GM23338 (cell line): ENCODE measurements at regions not wholly inside any gene's neighbourhood (a gene's known extent, or its start where the extent isn't known, plus 50 kb on each side); places are given as distances from the start of the nearest gene placed in this dataset.

Experiments used
- ATAC-seq: fragments of 200-7000 bp; cut with Tn5 transposase; 3 replicates; pipeline ENCODE4 v1.9.1; 2020
- DNase-seq: peaks from one replicate; pipeline ENCODE4 v3.0.0-alpha.2; 2015; ENCODE audit warnings: low spot score
- H2AFZ ChIP-seq: fragments of 200-600 bp; sonication (generic); 2 replicates; pipeline ENCODE4 v1.8.0; 2016; ENCODE audit warnings: antibody characterized with exemption, mild to moderate bottlenecking, moderate library complexity
- H3F3A ChIP-seq: fragments of 200-600 bp; sonication (generic); replicated peaks from 2 replicates; pipeline ENCODE4 v1.8.0; 2017; ENCODE audit warnings: antibody characterized with exemption, mixed run types, low read depth
- H3K27ac ChIP-seq: fragments of 200-600 bp; sonication (generic); 2 replicates; pipeline ENCODE4 v1.6.1; 2016; ENCODE audit warnings: low read depth
- H3K27me3 ChIP-seq: fragments of 200-600 bp; sonication (generic); 2 replicates; pipeline ENCODE4 v1.8.0; 2016; ENCODE audit warnings: mild to moderate bottlenecking, mixed run types, moderate library complexity; ENCODE audit not compliant: insufficient read depth
- H3K36me3 ChIP-seq: fragments of 200-600 bp; sonication (generic); 2 replicates; pipeline ENCODE4 v1.8.0; 2016; ENCODE audit warnings: mild to moderate bottlenecking; ENCODE audit not compliant: insufficient read depth
- H3K4me1 ChIP-seq: fragments of 200-600 bp; sonication (generic); 2 replicates; pipeline ENCODE4 v1.8.0; 2016; ENCODE audit warnings: mild to moderate bottlenecking, moderate library complexity; ENCODE audit not compliant: insufficient read depth
- H3K4me2 ChIP-seq: fragments of 200-600 bp; sonication (generic); 2 replicates; pipeline ENCODE4 v1.7.1; 2017; ENCODE audit warnings: mixed run types
- H3K4me3 ChIP-seq: fragments of 200-600 bp; sonication (generic); 2 replicates; pipeline ENCODE4 v1.6.1; 2016; ENCODE audit warnings: mixed run types
- H3K79me2 ChIP-seq: fragments of 200-600 bp; sonication (generic); replicated peaks from 2 replicates; pipeline ENCODE4 v1.8.0; 2017; ENCODE audit warnings: mild to moderate bottlenecking; ENCODE audit not compliant: insufficient read depth
- H3K9me2 ChIP-seq: fragments of 200-600 bp; sonication (generic); 2 replicates; pipeline ENCODE4 v1.8.0; 2017; ENCODE audit not compliant: insufficient read depth
- H4K20me1 ChIP-seq: fragments of 200-600 bp; sonication (generic); replicated peaks from 2 replicates; pipeline ENCODE4 v1.8.0; 2017; ENCODE audit warnings: mild to moderate bottlenecking; ENCODE audit not compliant: insufficient read depth
- H3K27ac Mint-ChIP-seq: 2 replicates; pipeline ENCODE4 v1.8.0; 2020; ENCODE audit warnings: inconsistent platforms, mild to moderate bottlenecking, moderate library complexity, mixed read lengths
- H3K27me3 Mint-ChIP-seq: 3 replicates; pipeline ENCODE4 v1.8.0; 2022; ENCODE audit warnings: low read depth, mild to moderate bottlenecking, moderate library complexity, mixed read lengths, inconsistent platforms; ENCODE audit not compliant: insufficient read depth, poor library complexity
- H3K36me3 Mint-ChIP-seq: 3 replicates; pipeline ENCODE4 v1.8.0; 2021; ENCODE audit warnings: low read depth, mild to moderate bottlenecking, inconsistent platforms, moderate library complexity, mixed read lengths
- H3K4me1 Mint-ChIP-seq: 3 replicates; pipeline ENCODE4 v1.8.0; 2020; ENCODE audit warnings: mild to moderate bottlenecking, inconsistent platforms, mixed read lengths
- H3K4me3 Mint-ChIP-seq: 3 replicates; pipeline ENCODE4 v1.8.0; 2021; ENCODE audit warnings: moderate library complexity, mild to moderate bottlenecking, inconsistent platforms, mixed read lengths
- H3K9me3 Mint-ChIP-seq: 3 replicates; pipeline ENCODE4 v1.8.0; 2020; ENCODE audit warnings: moderate library complexity, mild to moderate bottlenecking, inconsistent platforms, mixed read lengths
- CREB1 ChIP-seq: fragments of 250-450 bp; sonication (Bioruptor Pico); IDR thresholded peaks from 2 replicates; pipeline ENCODE4 v1.5.0; 2020; ENCODE audit warnings: low read depth, mild to moderate bottlenecking, moderate library complexity
- CTCF ChIP-seq, 2 experiments: fragments of 200-600 bp in 1 of 2; sonication (generic) in 1 of 2; conservative IDR thresholded peaks; 2 replicates each; pipeline versions ENCODE4 v1.5.1 to v1.6.1; 2016 to 2017; ENCODE audit warnings: antibody characterized with exemption in 2 of 2, low read depth in 2 of 2, mild to moderate bottlenecking in 2 of 2, moderate library complexity in 1 of 2
- ETS1 ChIP-seq: IDR thresholded peaks from 2 replicates; pipeline ENCODE4 v1.6.1; 2016; ENCODE audit warnings: antibody characterized with exemption
- EZH2 ChIP-seq: fragments of 200-600 bp; sonication (generic); IDR thresholded peaks from one replicate; pipeline ENCODE4 v1.8.0; 2017; ENCODE audit warnings: antibody characterized with exemption, mild to moderate bottlenecking, low read depth; ENCODE audit not compliant: unreplicated experiment
- EZH2phosphoT487 ChIP-seq: fragments of 200-600 bp; sonication (generic); IDR thresholded peaks from one replicate; pipeline ENCODE4 v1.8.1; 2018; ENCODE audit warnings: antibody characterized with exemption; ENCODE audit not compliant: unreplicated experiment
- JUNB ChIP-seq: IDR thresholded peaks from one replicate; pipeline ENCODE4 v1.6.1; 2016; ENCODE audit warnings: antibody characterized with exemption; ENCODE audit not compliant: unreplicated experiment
- NANOG ChIP-seq: IDR thresholded peaks from 2 replicates; pipeline ENCODE4 v1.6.1; 2016; ENCODE audit warnings: antibody characterized with exemption, borderline replicate concordance
- REST ChIP-seq: IDR thresholded peaks from one replicate; pipeline ENCODE4 v1.6.1; 2018; ENCODE audit warnings: antibody characterized with exemption; ENCODE audit not compliant: unreplicated experiment
- STAT1 ChIP-seq: IDR thresholded peaks from one replicate; pipeline ENCODE4 v1.6.1; 2016; ENCODE audit warnings: antibody characterized with exemption; ENCODE audit not compliant: unreplicated experiment

- TF ChIP-seq REST: no peak
- TF ChIP-seq NANOG: no peak
- TF ChIP-seq CTCF (conservative IDR thresholded peaks at IDR 0.05; ENCODE audit: low read depth in 2 of 2): no peak
- no peak for TF ChIP-seq EZH2
- no peak for TF ChIP-seq ETS1
These were observed 137.7 kb upstream of the RASGRP1 start (continued) for GRCh38 chr15:38702178-38702912.

GRCh38 chr15:38705436-38706219, 141.0 kb upstream of the RASGRP1 start:
- Histone ChIP-seq H4K20me1 (no peaks in the 10 kb centered on the region), H3K4me3 (no peak overlapping the region), H3K79me2 (no peaks in the 10 kb centered on the region), H3K36me3 (no peaks in the 10 kb centered on the region), H3F3A (no peaks in the 10 kb centered on the region), H3K4me2 (no peak overlapping the region), H3K27me3 (no peaks in the 10 kb centered on the region), H2AFZ (no peak overlapping the region), H3K27ac (no peak overlapping the region), H3K9me2 (no peaks in the 10 kb centered on the region), H3K4me1 (peaks cover 49% of the 10 kb centered on the region)
- Mint-ChIP-seq H3K4me1 (peaks cover 55% of the 10 kb centered on the region), H3K36me3 (no peaks in the 10 kb centered on the region), H3K27ac (no peak overlapping the region), H3K27me3 (peaks cover 2% of the 10 kb centered on the region), H3K4me3 (no peak overlapping the region), H3K9me3 (no peaks in the 10 kb centered on the region)
- DNase-seq (peak; percentile 36), ATAC-seq (no peak)
- TF ChIP-seq STAT1: no peak
- TF ChIP-seq ETS1: no peak
- no peak for TF ChIP-seq EZH2phosphoT487
- TF ChIP-seq JUNB: no peak
- TF ChIP-seq EZH2: no peak
- no peak for TF ChIP-seq CREB1 (CRISPR knock-in tag)
